RWPE1 (cell line): ENCODE measurements at regions not wholly inside any gene's neighbourhood (a gene's known extent, or its start where the extent isn't known, plus 50 kb on each side); places are given as distances from the start of the nearest gene placed in this dataset.

Experiments used
- CTCF ChIA-PET: fragments of 350-600 bp; sonication (Branson Sonifier 250); formaldehyde crosslinking; extraction: SDS; loops from one replicate; lab custom pipeline; 2021; lab: Yijun Ruan, JAX
- POLR2A ChIA-PET: fragments of 400-600 bp; formaldehyde crosslinking; extraction: SDS; loops from one replicate; lab custom pipeline; 2020; ENCODE audit warnings: antibody characterized with exemption; ENCODE audit not compliant: low non-redundant PET; lab: Yijun Ruan, JAX
- DNase-seq: peaks from one replicate; pipeline ENCODE4 v3.0.0; 2012; ENCODE audit warnings: low spot score
- H3K27ac ChIP-seq: fragments of 450-650 bp; 2 replicates; pipeline ENCODE4 v1.5.1; 2017
- CTCF ChIP-seq: fragments of 450-650 bp; conservative IDR thresholded peaks from 2 replicates; pipeline ENCODE4 v1.5.1; 2017; ENCODE audit warnings: low read depth, mild to moderate bottlenecking

- no peak for TF ChIP-seq CTCF
- no peak for DNase-seq
- POLR2A ChIA-PET, result no interaction called here
- H3K27ac ChIP-seq, result no peak overlapping the region
- CTCF ChIA-PET, result no interaction called here
Measured at GRCh38 chr6:44678252-44678935, 290.9 kb downstream of the CDC5L start.

- no peak for DNase-seq
- CTCF ChIA-PET, result no interaction called here
Measured at GRCh38 chr6:44679438-44680201, 292.1 kb downstream of the CDC5L start.

GRCh38 chr6:44680202-44680720, 292.8 kb downstream of the CDC5L start:
- no peak overlapping the region for H3K27ac ChIP-seq
- ChIA-PET POLR2A (no interaction called here), CTCF (no interaction called here)
- TF ChIP-seq CTCF, result no peak
- DNase-seq, result no peak

More at GRCh38 chr6:44679438-44680201, 292.1 kb downstream of the CDC5L start:
- no peak for TF ChIP-seq CTCF
- POLR2A ChIA-PET, result no interaction called here
- no peak overlapping the region for H3K27ac ChIP-seq

DNA sequence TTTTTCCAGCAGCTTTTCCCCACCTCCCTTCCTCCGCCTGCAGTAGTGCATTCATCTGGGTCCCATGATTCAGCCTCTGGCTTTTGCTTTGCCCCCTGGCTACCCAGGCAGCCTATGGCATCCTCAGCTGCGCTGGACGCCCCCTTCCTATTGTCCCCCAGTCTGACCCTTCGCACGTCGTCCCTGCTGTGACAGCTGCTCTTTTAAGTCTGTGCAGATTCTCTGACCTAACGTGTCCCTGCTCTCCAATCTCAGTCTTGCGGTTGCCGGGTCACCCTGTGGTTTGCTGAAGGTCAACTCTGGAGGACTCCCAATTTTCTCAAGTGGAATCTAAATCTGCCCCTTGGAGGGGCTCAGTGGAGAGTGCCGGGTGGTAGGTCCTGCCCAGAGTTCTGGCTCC, 294.3 kb downstream of the CDC5L start:
- TF ChIP-seq CTCF, result no peak
- no peak overlapping the region for H3K27ac ChIP-seq
- CTCF ChIA-PET, result no interaction called here

GRCh38 chr6:44682280-44682679, 294.8 kb downstream of the CDC5L start:
- ChIA-PET CTCF (no interaction called here), POLR2A (no interaction called here)
- DNase-seq, result no peak
- TF ChIP-seq CTCF, result no peak
- no peak overlapping the region for H3K27ac ChIP-seq

More for the DNA sequence above, 294.3 kb downstream of the CDC5L start:
- POLR2A ChIA-PET, result no interaction called here
- no peak for DNase-seq

DNA sequence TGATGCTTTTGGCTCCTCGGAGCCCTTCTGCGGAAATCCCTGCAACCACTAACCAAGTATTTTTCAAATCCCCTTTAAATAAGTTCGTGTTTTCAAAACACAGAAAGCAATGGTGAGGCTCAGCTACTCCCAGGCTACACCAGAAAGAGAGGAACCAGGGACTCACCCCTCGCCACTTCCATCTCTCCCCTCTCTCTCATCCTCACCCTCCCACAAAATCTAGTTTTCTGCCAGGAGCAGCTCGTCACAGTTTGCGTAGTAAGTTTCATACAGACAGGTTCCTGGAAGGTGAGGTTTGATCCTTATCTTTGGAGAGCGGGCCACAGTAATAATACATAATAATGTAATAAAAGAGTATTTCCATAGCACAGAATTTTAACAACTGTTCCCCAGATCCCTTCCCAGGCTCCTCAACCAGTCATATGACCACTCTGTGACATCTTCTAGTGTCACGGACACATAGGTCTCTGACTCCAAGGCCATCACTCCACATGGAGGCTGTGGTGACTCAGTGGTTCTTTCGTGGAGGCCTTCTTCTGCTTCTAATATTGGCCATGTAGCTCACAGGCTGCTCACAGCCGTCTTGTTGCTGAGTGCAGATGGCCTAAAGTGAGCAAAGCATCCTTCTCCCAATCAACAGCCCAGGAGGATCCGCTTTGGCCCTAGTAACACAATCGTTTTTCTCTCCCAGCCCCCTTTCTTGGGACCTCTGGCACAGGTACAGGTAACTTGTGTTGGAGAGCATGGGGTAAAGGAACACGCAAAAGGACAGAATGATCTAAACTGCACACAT, 295.7 kb downstream of the CDC5L start:
- CTCF ChIA-PET, result no interaction called here
- DNase-seq, result no peak
- no peak for TF ChIP-seq CTCF
- H3K27ac ChIP-seq, result no peak overlapping the region
- POLR2A ChIA-PET, result no interaction called here
